H1 (cell line): ENCODE measurements at regions not wholly inside any gene's neighbourhood (a gene's known extent, or its start where the extent isn't known, plus 50 kb on each side); places are given as distances from the start of the nearest gene placed in this dataset.

Source experiments
- CTCF ChIA-PET: fragments of 300-600 bp; sonication (Branson Sonifier 250); formaldehyde crosslinking; loops from one replicate; lab custom pipeline; 2021; ENCODE audit not compliant: partially characterized antibody; lab: Charles Lee
- POLR2A ChIA-PET: fragments of 300-600 bp; sonication (Branson Sonifier 250); formaldehyde crosslinking; loops from one replicate; lab custom pipeline; 2021; ENCODE audit warnings: inconsistent platforms; ENCODE audit not compliant: partially characterized antibody; lab: Charles Lee
- DNase-seq, 2 experiments: peaks; one replicate each; pipeline versions ENCODE4 v3.0.0 to v3.0.0-alpha.2; 2010 to 2022; ENCODE audit warnings: low spot score in 2 of 2, low read depth in 1 of 2, mixed read lengths in 1 of 2
- FAIRE-seq: peaks from 2 replicates; lab custom pipeline; 2011; peaks lifted over from hg19 to GRCh38; lab: Jason Lieb, UNC
- H2AFZ ChIP-seq: 2 replicates; pipeline ENCODE4 v1.8.1; 2012; ENCODE audit warnings: low read length, inconsistent platforms
- H2AK5ac ChIP-seq: 2 replicates; pipeline ENCODE4 v1.6.1; 2013; ENCODE audit warnings: low read depth, low read length
- H2BK120ac ChIP-seq: replicated peaks from 2 replicates; pipeline ENCODE3; 2013; ENCODE audit warnings: low read depth, low read length, inconsistent platforms
- H2BK12ac ChIP-seq: 2 replicates; pipeline ENCODE4 v1.6.1; 2013; ENCODE audit warnings: low read depth, low read length
- H2BK15ac ChIP-seq: 2 replicates; pipeline ENCODE4 v1.6.1; 2013; ENCODE audit warnings: low read length
- H2BK20ac ChIP-seq: 2 replicates; pipeline ENCODE4 v1.6.1; 2013; ENCODE audit warnings: low read length
- H2BK5ac ChIP-seq: 2 replicates; pipeline ENCODE4 v1.6.1; 2013; ENCODE audit warnings: low read depth, low read length
- H3K14ac ChIP-seq: 2 replicates; pipeline ENCODE4 v1.6.1; 2013; ENCODE audit warnings: inconsistent platforms; ENCODE audit not compliant: insufficient read length
- H3K18ac ChIP-seq: 2 replicates; pipeline ENCODE4 v1.6.1; 2013; ENCODE audit warnings: low read length; ENCODE audit errors: extremely low read depth
- H3K23ac ChIP-seq: 2 replicates; pipeline ENCODE4 v1.6.1; 2013; ENCODE audit warnings: inconsistent platforms; ENCODE audit not compliant: insufficient read length
- H3K23me2 ChIP-seq: 2 replicates; pipeline ENCODE4 v1.6.1; 2013; ENCODE audit warnings: low read depth, low read length
- H3K27ac ChIP-seq: 2 replicates; pipeline ENCODE4 v1.6.1; 2011; ENCODE audit warnings: low read depth, low read length, inconsistent platforms
- H3K27me3 ChIP-seq, 4 experiments: replicated peaks in 1 of 4; 1 replicate in 1 of 4; 2 replicates in 3 of 4; pipeline versions ENCODE4 v1.6.1 to v1.8.1; 2011 to 2013; ENCODE audit warnings: low read length in 3 of 4, mild to moderate bottlenecking in 3 of 4, inconsistent platforms in 2 of 4, mixed read lengths in 2 of 4, moderate library complexity in 1 of 4; ENCODE audit not compliant: control insufficient read depth in 3 of 4, insufficient read depth in 3 of 4; ENCODE audit errors: extremely low read depth in 1 of 4
- H3K36me3 ChIP-seq, 4 experiments: 2 replicates each; pipeline versions ENCODE4 v1.6.1 to v1.8.1; 2011 to 2013; ENCODE audit warnings: mild to moderate bottlenecking in 4 of 4, low read length in 3 of 4, moderate library complexity in 2 of 4, control low read depth in 1 of 4, inconsistent platforms in 1 of 4; ENCODE audit not compliant: insufficient read depth in 4 of 4, control insufficient read depth in 2 of 4
- H3K4ac ChIP-seq: replicated peaks from 2 replicates; pipeline ENCODE3; 2013; ENCODE audit warnings: low read length, low read depth, mixed read lengths, inconsistent platforms; ENCODE audit not compliant: insufficient read length
- H3K4me1 ChIP-seq, 4 experiments: replicated peaks in 1 of 4; 1 replicate in 1 of 4; 2 replicates in 3 of 4; pipeline versions ENCODE4 v1.6.1 to v1.8.1; 2011 to 2013; ENCODE audit warnings: low read length in 3 of 4, inconsistent platforms in 2 of 4, mixed read lengths in 1 of 4; ENCODE audit not compliant: insufficient read depth in 4 of 4, control insufficient read depth in 3 of 4
- H3K4me2 ChIP-seq, 2 experiments: 2 replicates each; pipeline versions ENCODE4 v1.6.1 to v1.8.1; 2011 to 2013; ENCODE audit warnings: low read depth in 2 of 2, low read length in 2 of 2, control low read depth in 1 of 2, inconsistent platforms in 1 of 2, mild to moderate bottlenecking in 1 of 2; ENCODE audit not compliant: insufficient read depth in 1 of 2
- H3K4me3 ChIP-seq, 4 experiments: fragments of 200-600, 300-600 bp in 1 of 4; sonication (generic), shearing (Covaris generic), sonication (Bioruptor Twin) in 1 of 4; 2 replicates each; pipeline versions ENCODE4 v1.5.1 to v1.8.1; 2011 to 2016; ENCODE audit warnings: low read length in 4 of 4, low read depth in 3 of 4, control low read depth in 2 of 4, inconsistent platforms in 2 of 4, mild to moderate bottlenecking in 2 of 4, mixed read lengths in 1 of 4, moderate library complexity in 1 of 4; ENCODE audit not compliant: insufficient read depth in 2 of 4; ENCODE audit errors: extremely low read depth in 1 of 4
- H3K56ac ChIP-seq: replicated peaks from 2 replicates; pipeline ENCODE3; 2013; ENCODE audit warnings: low read depth, mild to moderate bottlenecking, mixed read lengths, low read length, inconsistent platforms; ENCODE audit not compliant: insufficient read length
- H3K79me1 ChIP-seq: 2 replicates; pipeline ENCODE4 v1.6.1; 2013; ENCODE audit warnings: low read depth, low read length, control low read depth
- H3K79me2 ChIP-seq, 2 experiments: 2 replicates each; pipeline versions ENCODE4 v1.6.1 to v1.8.1; 2012 to 2013; ENCODE audit warnings: low read length in 2 of 2, mild to moderate bottlenecking in 2 of 2, inconsistent platforms in 1 of 2; ENCODE audit not compliant: insufficient read depth in 2 of 2, control insufficient read depth in 1 of 2
- H3K9ac ChIP-seq, 4 experiments: replicated peaks in 1 of 4; 1 replicate in 1 of 4; 2 replicates in 3 of 4; pipeline versions ENCODE4 v1.6.1 to v1.8.1; 2011 to 2013; ENCODE audit warnings: low read depth in 3 of 4, low read length in 3 of 4, control low read depth in 2 of 4, mild to moderate bottlenecking in 2 of 4, moderate library complexity in 2 of 4, inconsistent platforms in 1 of 4; ENCODE audit errors: extremely low read depth in 1 of 4
- H3K9me3 ChIP-seq, 2 experiments: 2 replicates each; pipeline versions ENCODE4 v1.6.1 to v1.8.1; 2012 to 2013; ENCODE audit warnings: mild to moderate bottlenecking in 2 of 2, moderate library complexity in 2 of 2, control low read depth in 1 of 2, inconsistent platforms in 1 of 2, low read depth in 1 of 2, low read length in 1 of 2, mixed read lengths in 1 of 2; ENCODE audit not compliant: insufficient read depth in 2 of 2
- H4K20me1 ChIP-seq, 2 experiments: replicated peaks in 1 of 2; 2 replicates each; pipeline versions ENCODE3 to v1.8.1; 2011 to 2013; ENCODE audit warnings: inconsistent platforms in 2 of 2, low read length in 2 of 2, mild to moderate bottlenecking in 1 of 2; ENCODE audit not compliant: insufficient read depth in 2 of 2, control insufficient read depth in 1 of 2
- H4K5ac ChIP-seq: 2 replicates; pipeline ENCODE4 v1.6.1; 2013; ENCODE audit warnings: low read length, low read depth, mixed read lengths, inconsistent platforms; ENCODE audit not compliant: insufficient read length
- H4K8ac ChIP-seq: 2 replicates; pipeline ENCODE4 v1.8.0; 2013; ENCODE audit warnings: mild to moderate bottlenecking, moderate library complexity, low read length, inconsistent platforms; ENCODE audit not compliant: insufficient read depth; ENCODE audit errors: extremely low read depth
- H4K91ac ChIP-seq: replicated peaks from 2 replicates; pipeline ENCODE3; 2013; ENCODE audit warnings: low read length, mixed read lengths, inconsistent platforms; ENCODE audit not compliant: insufficient read length
- BACH1 ChIP-seq: IDR thresholded peaks from 2 replicates; pipeline ENCODE4 v1.6.1; 2012; ENCODE audit warnings: low read length, improper control_type of control experiment
- BRCA1 ChIP-seq: IDR thresholded peaks from 2 replicates; pipeline ENCODE4 v1.6.1; 2012; ENCODE audit warnings: low read depth, low read length, improper control_type of control experiment
- CBX8 ChIP-seq: fragments of 300-800, 300-1000 bp; sonication (generic); IDR thresholded peaks from 2 replicates; pipeline ENCODE4 v1.7.1; 2016; ENCODE audit warnings: low read depth, low read length, borderline replicate concordance
- EGR1 ChIP-seq: IDR thresholded peaks from 2 replicates; pipeline ENCODE4 v1.6.1; 2011; ENCODE audit warnings: low read depth, low read length, borderline replicate concordance
- GABPA ChIP-seq: IDR thresholded peaks from 2 replicates; pipeline ENCODE4 v1.6.1; 2011; ENCODE audit warnings: mild to moderate bottlenecking, low read length, moderate library complexity, borderline replicate concordance; ENCODE audit not compliant: insufficient read depth
- HDAC6 ChIP-seq: IDR thresholded peaks from one replicate; pipeline ENCODE4 v1.7.1; 2012; ENCODE audit warnings: low read depth, mild to moderate bottlenecking, inconsistent platforms, low read length, moderate library complexity
- JUN ChIP-seq: IDR thresholded peaks from 2 replicates; pipeline ENCODE4 v1.6.1; 2011; ENCODE audit warnings: low read depth, mild to moderate bottlenecking, improper control_type of control experiment, low read length
- KDM1A ChIP-seq: fragments of 200-600, 300-600 bp; sonication (generic); IDR thresholded peaks from 2 replicates; pipeline ENCODE4 v1.7.1; 2016; ENCODE audit warnings: mild to moderate bottlenecking, low read length, borderline replicate concordance
- PHF8 ChIP-seq: fragments of 200-600 bp; sonication (generic); conservative IDR thresholded peaks from 2 replicates; pipeline ENCODE4 v1.7.1; 2012; ENCODE audit warnings: low read depth, mild to moderate bottlenecking, inconsistent platforms, low read length, moderate library complexity
- POU5F1 ChIP-seq: IDR thresholded peaks from 2 replicates; pipeline ENCODE4 v1.6.1; 2011; ENCODE audit warnings: low read depth, mild to moderate bottlenecking, low read length, moderate library complexity
- RFX5 ChIP-seq: IDR thresholded peaks from 2 replicates; pipeline ENCODE4 v1.6.1; 2011; ENCODE audit warnings: low read depth, low read length, improper control_type of control experiment, borderline replicate concordance
- SIX5 ChIP-seq: IDR thresholded peaks from 2 replicates; pipeline ENCODE4 v1.6.1; 2011; ENCODE audit warnings: mild to moderate bottlenecking, low read depth, low read length
- TAF1 ChIP-seq: IDR thresholded peaks from 2 replicates; pipeline ENCODE4 v1.6.1; 2011; ENCODE audit warnings: mild to moderate bottlenecking, low read depth, low read length
- TAF7 ChIP-seq: optimal IDR thresholded peaks from 2 replicates; pipeline ENCODE3; 2011; ENCODE audit warnings: low read depth, mild to moderate bottlenecking, inconsistent platforms, low read length, moderate library complexity, borderline replicate concordance
- WGBS, 2 experiments: shearing (Covaris generic) in 1 of 2; methylation state at CpG; one replicate each; pipeline versions ENCODE4 v1.1.6 to v1.1.7; 2013 to 2015; ENCODE audit warnings: low lambda C conversion rate in 2 of 2, mixed read lengths in 2 of 2, inconsistent platforms in 1 of 2, low coverage in 1 of 2, missing lambda C conversion rate in 1 of 2; ENCODE audit not compliant: insufficient replicate concordance in 2 of 2, insufficient coverage in 1 of 2, insufficient read length in 1 of 2; ENCODE audit errors: extremely low coverage in 1 of 2, missing lambda C conversion rate in 1 of 2; 5-methylcytosine and 5-hydroxymethylcytosine counted together
- TF ChIP-seq, protein P1 (sequence below): IDR thresholded peaks from 2 replicates; pipeline ENCODE4 v1.6.1; 2012; ENCODE audit warnings: low read length, inconsistent platforms

GRCh38 chr1:195754874-195755273 lies 853.4 kb downstream of the KCNT2 start:
- no peaks in the 10 kb centered on the region for H3K79me1 ChIP-seq
- DNase-seq = no peak
- H2BK15ac ChIP-seq = no peak overlapping the region
- no peak overlapping the region for H3K18ac ChIP-seq
- WGBS, 2 experiments = 84% methylated on average over 1 of the region's 1 CpG; no CpG with 5 or more reads in 1 of the 2 experiments
- H3K56ac ChIP-seq = no peak overlapping the region
- no peak overlapping the region for H4K8ac ChIP-seq
- no peak overlapping the region for H3K4ac ChIP-seq
- no peak overlapping the region for H2BK120ac ChIP-seq
- no peak overlapping the region for H2AFZ ChIP-seq
- ChIA-PET CTCF (no interaction called here), POLR2A (no interaction called here)
- no peak overlapping the region for H3K27ac ChIP-seq
- no peak overlapping the region for H2AK5ac ChIP-seq
- H3K79me2 ChIP-seq = no peaks in the 10 kb centered on the region
- no peaks in the 10 kb centered on the region for H3K4me1 ChIP-seq
- H3K9ac ChIP-seq = no peak overlapping the region
- no peak overlapping the region for H3K23ac ChIP-seq
- H4K91ac ChIP-seq = no peak overlapping the region
- FAIRE-seq = no peak
- H2BK5ac ChIP-seq = no peak overlapping the region
- no peak overlapping the region for H3K14ac ChIP-seq
- H3K27me3 ChIP-seq = no peaks in the 10 kb centered on the region
- H2BK20ac ChIP-seq = no peak overlapping the region
- no peaks in the 10 kb centered on the region for H4K20me1 ChIP-seq
- H3K4me3 ChIP-seq = no peak overlapping the region
- H3K9me3 ChIP-seq = no peaks in the 10 kb centered on the region
- no peak overlapping the region for H4K5ac ChIP-seq
- H2BK12ac ChIP-seq = no peak overlapping the region
- H3K36me3 ChIP-seq = no peaks in the 10 kb centered on the region
- no peaks in the 10 kb centered on the region for H3K23me2 ChIP-seq
- H3K4me2 ChIP-seq = no peak overlapping the region
- TF ChIP-seq BRCA1 (no peak), TAF7 (no peak), BACH1 (no peak), GABPA (no peak), PHF8 (no peak), KDM1A (no peak), JUN (no peak), EGR1 (no peak), TAF1 (no peak), HDAC6 (no peak), SIX5 (no peak), RFX5 (no peak), POU5F1 (no peak), CBX8 (no peak)
- TF ChIP-seq, protein P1, sequence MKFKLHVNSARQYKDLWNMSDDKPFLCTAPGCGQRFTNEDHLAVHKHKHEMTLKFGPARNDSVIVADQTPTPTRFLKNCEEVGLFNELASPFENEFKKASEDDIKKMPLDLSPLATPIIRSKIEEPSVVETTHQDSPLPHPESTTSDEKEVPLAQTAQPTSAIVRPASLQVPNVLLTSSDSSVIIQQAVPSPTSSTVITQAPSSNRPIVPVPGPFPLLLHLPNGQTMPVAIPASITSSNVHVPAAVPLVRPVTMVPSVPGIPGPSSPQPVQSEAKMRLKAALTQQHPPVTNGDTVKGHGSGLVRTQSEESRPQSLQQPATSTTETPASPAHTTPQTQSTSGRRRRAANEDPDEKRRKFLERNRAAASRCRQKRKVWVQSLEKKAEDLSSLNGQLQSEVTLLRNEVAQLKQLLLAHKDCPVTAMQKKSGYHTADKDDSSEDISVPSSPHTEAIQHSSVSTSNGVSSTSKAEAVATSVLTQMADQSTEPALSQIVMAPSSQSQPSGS = no peak
